Neural crest cell (in vitro differentiated cells): ENCODE measurements at regions not wholly inside any gene's neighbourhood (a gene's known extent, or its start where the extent isn't known, plus 50 kb on each side); places are given as distances from the start of the nearest gene placed in this dataset.

Source experiments
- DNase-seq: peaks from one replicate; pipeline ENCODE4 v3.0.0; 2021; ENCODE audit warnings: low read depth, mixed read lengths, low spot score
- H3K27ac Mint-ChIP-seq: one replicate; pipeline ENCODE4 v1.8.0; 2021; ENCODE audit warnings: mild to moderate bottlenecking, mixed read lengths; ENCODE audit not compliant: unreplicated experiment
- H3K27me3 Mint-ChIP-seq: 2 replicates; pipeline ENCODE4 v1.8.0; 2021; ENCODE audit warnings: low read depth, mild to moderate bottlenecking, mixed read lengths
- H3K36me3 Mint-ChIP-seq: 2 replicates; pipeline ENCODE4 v1.8.0; 2021; ENCODE audit warnings: low read depth, mild to moderate bottlenecking, mixed read lengths
- H3K4me1 Mint-ChIP-seq: 2 replicates; pipeline ENCODE4 v1.8.0; 2021; ENCODE audit warnings: mixed read lengths
- H3K4me3 Mint-ChIP-seq: one replicate; pipeline ENCODE4 v1.8.0; 2021; ENCODE audit warnings: mild to moderate bottlenecking, mixed read lengths
- H3K9me3 Mint-ChIP-seq: 2 replicates; pipeline ENCODE4 v1.8.0; 2021; ENCODE audit warnings: mixed read lengths
- CTCF ChIP-seq: fragments of 200-600 bp; sonication (generic); conservative IDR thresholded peaks from 2 replicates; pipeline ENCODE4 v1.5.0; 2021; ENCODE audit warnings: antibody characterized with exemption, mild to moderate bottlenecking

- Mint-ChIP-seq H3K27me3 (no peaks in the 10 kb centered on the region), H3K4me1 (no peaks in the 10 kb centered on the region), H3K4me3 (no peak overlapping the region), H3K36me3 (peaks cover 2% of the 10 kb centered on the region), H3K27ac (no peak overlapping the region), H3K9me3 (peaks cover 2% of the 10 kb centered on the region)
- no peak for DNase-seq
- TF ChIP-seq CTCF: no peak
Measured at GRCh38 chr5:20248118-20248517, 260.1 kb upstream of the CDH18 start.

- H3K36me3 Mint-ChIP-seq: peaks cover 2% of the 10 kb centered on the region
- no peak for DNase-seq
- H3K4me3 Mint-ChIP-seq: no peak overlapping the region
- H3K27ac Mint-ChIP-seq: no peak overlapping the region
- H3K9me3 Mint-ChIP-seq: no peaks in the 10 kb centered on the region
- no peaks in the 10 kb centered on the region for H3K4me1 Mint-ChIP-seq
- no peak for TF ChIP-seq CTCF
- no peaks in the 10 kb centered on the region for H3K27me3 Mint-ChIP-seq
Measured at GRCh38 chr5:20245432-20245974, 257.5 kb upstream of the CDH18 start.

GRCh38 chr5:20241351-20241750, 253.4 kb upstream of the CDH18 start:
- no peaks in the 10 kb centered on the region for H3K4me1 Mint-ChIP-seq
- H3K27ac Mint-ChIP-seq: no peak overlapping the region
- H3K36me3 Mint-ChIP-seq: no peaks in the 10 kb centered on the region
- H3K4me3 Mint-ChIP-seq: no peak overlapping the region
- no peak for TF ChIP-seq CTCF
- H3K27me3 Mint-ChIP-seq: no peaks in the 10 kb centered on the region
- H3K9me3 Mint-ChIP-seq: no peaks in the 10 kb centered on the region
- DNase-seq: no peak

- no peaks in the 10 kb centered on the region for H3K9me3 Mint-ChIP-seq
- H3K27ac Mint-ChIP-seq: no peak overlapping the region
Measured at GRCh38 chr5:20231040-20231439, 243.0 kb upstream of the CDH18 start.

GRCh38 chr5:20230010-20230409, 242.0 kb upstream of the CDH18 start:
- Mint-ChIP-seq H3K4me1 (no peaks in the 10 kb centered on the region), H3K27ac (no peak overlapping the region), H3K9me3 (no peaks in the 10 kb centered on the region), H3K27me3 (no peaks in the 10 kb centered on the region), H3K4me3 (no peak overlapping the region), H3K36me3 (no peaks in the 10 kb centered on the region)
- no peak for DNase-seq
- TF ChIP-seq CTCF: no peak

More at GRCh38 chr5:20231040-20231439, 243.0 kb upstream of the CDH18 start:
- no peaks in the 10 kb centered on the region for H3K4me1 Mint-ChIP-seq
- TF ChIP-seq CTCF: peak; percentile 20
- H3K36me3 Mint-ChIP-seq: no peaks in the 10 kb centered on the region
- no peak overlapping the region for H3K4me3 Mint-ChIP-seq
- H3K27me3 Mint-ChIP-seq: no peaks in the 10 kb centered on the region
- DNase-seq: no peak
